Lung (tissue), 11 donors: ENCODE measurements at regions not wholly inside any gene's neighbourhood (a gene's known extent, or its start where the extent isn't known, plus 50 kb on each side); places are given as distances from the start of the nearest gene placed in this dataset.

Experiments used
- ATAC-seq: fragments of 200-7000 bp; cut with Tn5 transposase; one replicate; pipeline ENCODE4 v1.9.1; 2020; ENCODE audit warnings: moderate number of reproducible peaks; ENCODE audit not compliant: insufficient read depth, low FRiP score
- DNase-seq, 3 donors: peaks; one replicate each; pipeline ENCODE4 v3.0.0-alpha.2; 2013 to 2017
- H3K27ac ChIP-seq, 2 donors: one replicate each; pipeline ENCODE4 v1.5.1; 2013; ENCODE audit warnings: mild to moderate bottlenecking in 2 of 2, moderate library complexity in 2 of 2, control low read depth in 1 of 2, inconsistent platforms in 1 of 2, low read depth in 1 of 2, low read length in 1 of 2
- H3K27me3 ChIP-seq, 3 donors: one replicate each; pipeline ENCODE4 v1.5.1; 2013; ENCODE audit warnings: low read length in 2 of 3; ENCODE audit not compliant: control insufficient read depth in 3 of 3, insufficient read depth in 3 of 3
- H3K36me3 ChIP-seq, 4 donors: one replicate each; pipeline ENCODE4 v1.5.1; 2013; ENCODE audit warnings: low read length in 4 of 4, mild to moderate bottlenecking in 1 of 4, moderate library complexity in 1 of 4; ENCODE audit not compliant: control insufficient read depth in 4 of 4, insufficient read depth in 4 of 4
- H3K4me1 ChIP-seq, 5 donors: one replicate each; pipeline ENCODE4 v1.5.1; 2013; ENCODE audit warnings: low read length in 5 of 5, mild to moderate bottlenecking in 2 of 5, moderate library complexity in 1 of 5; ENCODE audit not compliant: control insufficient read depth in 5 of 5, insufficient read depth in 5 of 5
- H3K4me3 ChIP-seq: one replicate; pipeline ENCODE4 v1.5.1; 2013; ENCODE audit warnings: mild to moderate bottlenecking, control low read depth, moderate library complexity
- H3K9ac ChIP-seq, 2 donors: one replicate each; pipeline ENCODE4 v1.5.1; 2013; ENCODE audit warnings: low read length in 2 of 2, control low read depth in 1 of 2; ENCODE audit not compliant: insufficient read depth in 1 of 2
- H3K9me3 ChIP-seq, 4 donors: one replicate each; pipeline ENCODE4 v1.5.1; 2013; ENCODE audit warnings: low read length in 3 of 4, mild to moderate bottlenecking in 1 of 4, moderate library complexity in 1 of 4; ENCODE audit not compliant: control insufficient read depth in 4 of 4, insufficient read depth in 3 of 4
- WGBS, 2 donors: extraction: QIAGEN DNeasy Blood & Tissue Kit; methylation state at CpG; one replicate each; pipeline ENCODE4 v1.1.7; 2013; 5-methylcytosine and 5-hydroxymethylcytosine counted together
- TF ChIP-seq, protein P1 (sequence below): IDR thresholded peaks from 2 replicates; pipeline ENCODE4 v1.5.1; 2012; ENCODE audit warnings: mild to moderate bottlenecking; ENCODE audit errors: control extremely low read depth, extremely low read depth
- donor health status: control.
- donor health status: control.
- donor health status: Bipolar disorder and iron deficiency.
- donor health status: healthy.
- donor health status: DM: yes; HTN: yes; CAD: no.

DNA sequence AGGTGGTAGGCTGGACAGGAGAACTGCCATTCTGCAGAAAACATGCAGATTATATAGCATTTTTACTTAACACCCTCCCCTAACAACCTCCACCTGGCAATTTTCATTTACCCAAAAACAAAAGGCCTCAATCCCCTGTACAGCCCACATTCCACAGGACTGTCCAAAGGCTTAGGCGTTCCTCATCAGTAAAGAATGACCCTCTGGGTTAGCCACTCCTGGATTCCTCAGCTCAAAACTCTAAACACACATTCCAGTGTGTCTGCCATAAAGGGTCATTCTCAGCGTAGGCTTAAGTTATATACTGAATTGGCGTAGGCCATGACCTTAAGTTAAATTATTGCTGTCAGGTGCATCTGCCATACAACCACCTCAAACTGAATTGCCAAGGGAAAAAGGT, 261.8 kb upstream of the CHAC2 start:
- no peaks in the 10 kb centered on the region for H3K36me3 ChIP-seq
- WGBS, 2 donors, result 72 to 79% methylated on average over 3 of the region's 3 CpGs
- no peaks in the 10 kb centered on the region for H3K27me3 ChIP-seq
- H3K9me3 ChIP-seq, result no peaks in the 10 kb centered on the region
- ATAC-seq, result no peak
- no peak overlapping the region for H3K9ac ChIP-seq
- no peak for DNase-seq
- H3K27ac ChIP-seq, result peak overlapping the region in 1 of 2 donors; percentile 64
- TF ChIP-seq, protein P1, sequence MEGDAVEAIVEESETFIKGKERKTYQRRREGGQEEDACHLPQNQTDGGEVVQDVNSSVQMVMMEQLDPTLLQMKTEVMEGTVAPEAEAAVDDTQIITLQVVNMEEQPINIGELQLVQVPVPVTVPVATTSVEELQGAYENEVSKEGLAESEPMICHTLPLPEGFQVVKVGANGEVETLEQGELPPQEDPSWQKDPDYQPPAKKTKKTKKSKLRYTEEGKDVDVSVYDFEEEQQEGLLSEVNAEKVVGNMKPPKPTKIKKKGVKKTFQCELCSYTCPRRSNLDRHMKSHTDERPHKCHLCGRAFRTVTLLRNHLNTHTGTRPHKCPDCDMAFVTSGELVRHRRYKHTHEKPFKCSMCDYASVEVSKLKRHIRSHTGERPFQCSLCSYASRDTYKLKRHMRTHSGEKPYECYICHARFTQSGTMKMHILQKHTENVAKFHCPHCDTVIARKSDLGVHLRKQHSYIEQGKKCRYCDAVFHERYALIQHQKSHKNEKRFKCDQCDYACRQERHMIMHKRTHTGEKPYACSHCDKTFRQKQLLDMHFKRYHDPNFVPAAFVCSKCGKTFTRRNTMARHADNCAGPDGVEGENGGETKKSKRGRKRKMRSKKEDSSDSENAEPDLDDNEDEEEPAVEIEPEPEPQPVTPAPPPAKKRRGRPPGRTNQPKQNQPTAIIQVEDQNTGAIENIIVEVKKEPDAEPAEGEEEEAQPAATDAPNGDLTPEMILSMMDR, result no peak
- H3K4me3 ChIP-seq, result no peak overlapping the region
- H3K4me1 ChIP-seq, result no peaks in the 10 kb centered on the region

DNA sequence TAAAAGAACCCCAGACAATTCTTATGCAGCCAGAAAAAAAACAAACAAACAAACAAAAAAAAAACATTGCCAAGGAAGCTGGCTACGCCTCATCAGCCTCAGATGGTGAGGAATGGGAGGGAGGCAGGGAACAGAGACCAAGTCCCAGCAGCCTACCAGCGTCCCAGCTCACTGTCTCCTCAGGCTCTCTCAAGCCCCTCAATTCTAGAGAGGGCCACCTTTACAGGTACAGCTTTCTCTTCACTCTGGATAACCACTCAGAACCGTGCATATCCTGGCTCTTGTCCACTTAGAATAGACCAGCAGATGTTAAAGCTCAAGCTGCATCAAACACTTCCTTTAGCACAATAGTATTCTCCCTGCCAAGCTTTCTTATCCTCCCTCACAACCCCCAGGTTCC, 263.1 kb upstream of the CHAC2 start:
- H3K27me3 ChIP-seq, result no peaks in the 10 kb centered on the region
- no peak overlapping the region for H3K9ac ChIP-seq
- H3K27ac ChIP-seq, result no peak overlapping the region
- peaks cover 0 to 10% (median 0%) of the 10 kb centered on the region in 5 donors for H3K4me1 ChIP-seq
- TF ChIP-seq, protein P1, result no peak
- no peaks in the 10 kb centered on the region for H3K9me3 ChIP-seq
- WGBS, 2 donors, result 29 to 70% methylated on average over 3 of the region's 3 CpGs
- no peaks in the 10 kb centered on the region for H3K36me3 ChIP-seq
- peak in 1 of 3 donors; percentile 17 for DNase-seq
- ATAC-seq, result no peak
- H3K4me3 ChIP-seq, result no peak overlapping the region

DNA sequence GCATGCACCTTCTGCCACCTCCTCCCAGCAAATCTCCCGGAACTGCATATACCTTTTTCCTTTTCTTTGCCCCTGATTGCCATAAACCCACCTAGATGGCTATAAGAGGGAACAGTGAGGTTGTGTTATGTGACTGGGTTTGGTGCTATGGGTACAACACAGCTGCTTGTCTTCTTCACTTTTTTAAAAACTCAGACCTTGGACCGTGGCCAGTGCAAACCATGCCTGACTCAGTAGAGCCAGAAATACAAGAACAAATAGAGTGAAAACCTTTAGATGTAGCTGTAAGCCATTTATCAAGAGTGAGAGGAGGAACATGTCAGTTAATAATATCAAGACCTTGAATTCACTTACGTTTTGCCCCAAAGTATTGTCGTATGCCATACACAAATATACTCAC, 267.4 kb upstream of the CHAC2 start:
- no peaks in the 10 kb centered on the region for H3K9me3 ChIP-seq
- no peak overlapping the region for H3K4me3 ChIP-seq
- DNase-seq, result peak; percentile 37 to 81 (median 74)
- no peak overlapping the region for H3K27ac ChIP-seq
- no peaks in the 10 kb centered on the region for H3K36me3 ChIP-seq
- H3K9ac ChIP-seq, result no peak overlapping the region
- no peaks in the 10 kb centered on the region for H3K27me3 ChIP-seq
- WGBS, 2 donors, result 65 to 77% methylated on average over 4 of the region's 4 CpGs
- ATAC-seq, result no peak
- H3K4me1 ChIP-seq, result peaks cover 0 to 14% (median 4%) of the 10 kb centered on the region in 5 donors
- TF ChIP-seq, protein P1, result no peak

DNA sequence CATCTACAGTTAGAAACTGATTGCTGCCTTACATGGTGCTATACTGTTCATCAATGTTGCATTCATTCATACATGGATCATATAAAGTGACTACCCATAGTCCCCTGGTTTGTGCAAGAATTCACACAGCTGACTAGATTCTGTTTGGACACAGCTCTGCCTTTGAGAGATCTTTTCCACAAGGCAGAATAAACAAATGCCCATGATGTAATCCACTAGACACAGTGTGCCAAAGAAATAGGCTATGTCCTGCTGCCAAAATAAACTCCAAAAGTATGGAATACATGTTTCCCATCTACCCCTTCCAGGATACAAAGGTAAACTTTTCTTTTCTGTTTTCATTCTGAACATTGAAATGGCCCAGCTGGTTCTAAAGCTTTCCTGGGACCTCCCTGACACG, 269.4 kb upstream of the CHAC2 start:
- Histone ChIP-seq H3K9ac (no peak overlapping the region), H3K27me3 (no peaks in the 10 kb centered on the region), H3K9me3 (no peaks in the 10 kb centered on the region), H3K27ac (no peak overlapping the region), H3K4me1 (peaks cover 0 to 14% (median 4%) of the 10 kb centered on the region in 5 donors), H3K4me3 (no peak overlapping the region), H3K36me3 (no peaks in the 10 kb centered on the region)
- WGBS, 2 donors, result 41 to 69% methylated on average over 1 of the region's 1 CpG
- DNase-seq (peak in 2 of 3 donors; percentile 49 to 59), ATAC-seq (peak; percentile 36)
- TF ChIP-seq, protein P1, result no peak
